Thyroid gland (tissue), 4 donors: ENCODE measurements at regions not wholly inside any gene's neighbourhood (a gene's known extent, or its start where the extent isn't known, plus 50 kb on each side); places are given as distances from the start of the nearest gene placed in this dataset.

Experiments
- DNase-seq, 2 donors: peaks; one replicate each; pipeline ENCODE4 v3.0.0-alpha.2; 2019
- H3K27ac ChIP-seq, 3 donors: fragments of 200-600 bp; sonication (generic); 1 replicate in 2 of 3; 2 replicates in 1 of 3; pipeline ENCODE4 v1.5.1; 2016 to 2019; ENCODE audit warnings: mild to moderate bottlenecking in 1 of 3, moderate library complexity in 1 of 3
- H3K27me3 ChIP-seq: fragments of 200-600 bp; sonication (generic); one replicate; pipeline ENCODE4 v1.5.1; 2019
- H3K36me3 ChIP-seq, 2 donors: fragments of 200-600 bp; sonication (generic); one replicate each; pipeline ENCODE4 v1.5.1; 2016 to 2019
- H3K4me1 ChIP-seq, 2 donors: fragments of 200-600 bp; sonication (generic); one replicate each; pipeline ENCODE4 v1.5.1; 2017 to 2019
- H3K4me3 ChIP-seq, 3 donors: fragments of 200-600 bp; sonication (generic); replicated peaks in 1 of 3; 1 replicate in 2 of 3; 2 replicates in 1 of 3; pipeline ENCODE4 v1.5.1; 2016; ENCODE audit warnings: mild to moderate bottlenecking in 1 of 3
- H3K9me3 ChIP-seq: fragments of 200-600 bp; sonication (generic); one replicate; pipeline ENCODE4 v1.5.1; 2017
- POLR2A ChIP-seq, 2 donors: fragments of 450-650 bp; IDR thresholded peaks; one replicate each; pipeline ENCODE4 v1.6.1; 2017; ENCODE audit warnings: antibody characterized with exemption in 2 of 2, mild to moderate bottlenecking in 2 of 2, moderate library complexity in 1 of 2
- WGBS, 2 donors: methylation state at CpG; one replicate each; pipeline ENCODE4 v1.1.5; 2017; 5-methylcytosine and 5-hydroxymethylcytosine counted together
- intact Hi-C: fragments of 100-400 bp; cut with DNase I; formaldehyde crosslinking; loops from one replicate; pipeline ENCODE4 v1.15.1; 2023
- TF ChIP-seq, protein P1 (sequence below), 6 experiments: fragments of 200-600 bp in 3 of 6; fragments of 450-650 bp in 3 of 6; sonication (generic) in 3 of 6; IDR thresholded peaks; one replicate each; pipeline ENCODE4 v1.5.1; 2016 to 2019; ENCODE audit warnings: antibody characterized with exemption in 6 of 6, mild to moderate bottlenecking in 2 of 6, inconsistent platforms in 1 of 6, moderate library complexity in 1 of 6

DNA sequence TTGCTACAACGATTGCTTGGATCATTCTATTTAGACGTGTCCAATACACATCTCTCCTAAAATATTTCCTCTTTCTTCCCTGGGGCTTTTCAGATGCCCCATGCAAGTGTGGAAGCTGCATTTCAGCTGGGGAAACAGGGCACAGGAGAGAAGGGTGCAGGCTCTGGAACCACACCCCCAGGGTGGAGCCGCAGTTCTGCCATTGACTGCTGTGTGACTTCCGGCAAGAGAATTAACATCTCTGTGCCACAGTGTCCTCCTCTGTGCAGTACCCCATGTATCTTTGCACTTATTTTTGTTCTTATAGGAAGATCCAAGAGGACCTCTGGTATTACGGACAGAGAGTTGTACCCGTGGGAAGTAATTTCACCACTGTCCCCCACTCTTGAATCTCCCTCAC is 405.3 kb upstream of the EEF2KMT start:
- Histone ChIP-seq H3K27me3 (no peaks in the 10 kb centered on the region), H3K27ac (no peak overlapping the region), H3K4me1 (peaks cover 0 to 6% of the 10 kb centered on the region in 2 donors), H3K36me3 (no peaks in the 10 kb centered on the region), H3K9me3 (no peaks in the 10 kb centered on the region), H3K4me3 (no peak overlapping the region)
- WGBS, 2 donors = 83 to 86% methylated on average over 6 of the region's 6 CpGs
- intact Hi-C loops = loop anchor here (10.0 kb wide), 1 partner anchor 102 kb away; no protein-coding TSS in a partner anchor
- no peak for TF ChIP-seq POLR2A (IDR thresholded peaks at IDR 0.05)
- TF ChIP-seq, protein P1, sequence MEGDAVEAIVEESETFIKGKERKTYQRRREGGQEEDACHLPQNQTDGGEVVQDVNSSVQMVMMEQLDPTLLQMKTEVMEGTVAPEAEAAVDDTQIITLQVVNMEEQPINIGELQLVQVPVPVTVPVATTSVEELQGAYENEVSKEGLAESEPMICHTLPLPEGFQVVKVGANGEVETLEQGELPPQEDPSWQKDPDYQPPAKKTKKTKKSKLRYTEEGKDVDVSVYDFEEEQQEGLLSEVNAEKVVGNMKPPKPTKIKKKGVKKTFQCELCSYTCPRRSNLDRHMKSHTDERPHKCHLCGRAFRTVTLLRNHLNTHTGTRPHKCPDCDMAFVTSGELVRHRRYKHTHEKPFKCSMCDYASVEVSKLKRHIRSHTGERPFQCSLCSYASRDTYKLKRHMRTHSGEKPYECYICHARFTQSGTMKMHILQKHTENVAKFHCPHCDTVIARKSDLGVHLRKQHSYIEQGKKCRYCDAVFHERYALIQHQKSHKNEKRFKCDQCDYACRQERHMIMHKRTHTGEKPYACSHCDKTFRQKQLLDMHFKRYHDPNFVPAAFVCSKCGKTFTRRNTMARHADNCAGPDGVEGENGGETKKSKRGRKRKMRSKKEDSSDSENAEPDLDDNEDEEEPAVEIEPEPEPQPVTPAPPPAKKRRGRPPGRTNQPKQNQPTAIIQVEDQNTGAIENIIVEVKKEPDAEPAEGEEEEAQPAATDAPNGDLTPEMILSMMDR (IDR thresholded peaks at IDR 0.05) = no peak
- no peak for DNase-seq

DNA sequence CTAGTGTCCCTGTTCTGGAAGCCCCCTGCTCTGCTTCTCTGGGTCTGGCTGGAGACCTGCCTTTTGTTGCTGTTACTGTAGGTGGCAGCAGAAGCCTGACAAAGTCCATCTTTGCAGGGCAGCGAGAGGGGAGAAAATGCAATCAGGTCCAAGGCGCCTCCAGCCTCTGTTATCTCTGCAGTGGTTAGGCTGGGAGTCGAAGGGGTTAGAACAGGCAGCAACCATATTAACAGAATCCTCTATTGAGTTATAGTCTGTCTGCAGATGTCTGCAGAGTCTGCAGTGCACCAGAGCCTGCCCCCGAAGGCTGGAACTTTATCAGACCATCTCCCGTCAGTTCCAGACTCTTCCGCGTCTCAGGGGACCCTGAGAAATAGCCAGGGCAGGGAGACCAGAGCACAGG is 404.9 kb upstream of the EEF2KMT start:
- TF ChIP-seq POLR2A (IDR thresholded peaks at IDR 0.05) = no peak
- TF ChIP-seq, protein P1 (IDR thresholded peaks at IDR 0.05) = peak in 4 of 6 experiments; percentile 25 to 63 (median 52)
- Histone ChIP-seq H3K4me3 (no peak overlapping the region), H3K27ac (no peak overlapping the region), H3K4me1 (peaks cover 0 to 6% of the 10 kb centered on the region in 2 donors), H3K36me3 (no peaks in the 10 kb centered on the region), H3K9me3 (no peaks in the 10 kb centered on the region), H3K27me3 (no peaks in the 10 kb centered on the region)
- intact Hi-C loops = loop anchor here (10.0 kb wide), 1 partner anchor 102 kb away; no protein-coding TSS in a partner anchor
- peak; percentile 32 to 41 for DNase-seq
- WGBS, 2 donors = 4 to 43% methylated on average over 3 to 7 of the region's 7 CpGs

DNA sequence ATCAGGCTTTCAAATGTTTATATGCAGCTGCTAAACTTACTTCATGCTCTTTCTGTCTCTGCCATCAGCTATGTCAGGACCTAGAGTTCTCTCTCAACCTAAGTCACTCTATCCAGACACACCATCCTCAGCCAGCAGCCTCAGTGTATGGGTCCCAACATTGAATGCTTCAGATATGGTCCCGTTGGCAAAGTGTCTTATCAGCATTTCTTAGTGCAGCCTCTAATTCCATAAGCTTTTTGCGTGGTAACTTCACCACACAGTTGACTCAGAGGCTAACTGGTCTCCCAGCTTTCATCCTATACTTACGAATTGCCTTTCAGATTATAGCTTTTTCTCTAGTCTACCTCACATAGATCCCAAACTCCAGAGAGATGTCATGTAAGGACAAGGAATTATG is 402.9 kb upstream of the EEF2KMT start:
- DNase-seq = no peak
- no peak overlapping the region for H3K4me3 ChIP-seq
- no peaks in the 10 kb centered on the region for H3K9me3 ChIP-seq
- WGBS, 2 donors = 70 to 81% methylated on average over 3 of the region's 3 CpGs
- H3K4me1 ChIP-seq = peaks cover 0 to 6% of the 10 kb centered on the region in 2 donors
- H3K27ac ChIP-seq = no peak overlapping the region
- no peaks in the 10 kb centered on the region for H3K27me3 ChIP-seq
- intact Hi-C loops = loop anchor here (10.0 kb wide), 1 partner anchor 104 kb away; no protein-coding TSS in a partner anchor
- no peaks in the 10 kb centered on the region for H3K36me3 ChIP-seq
- TF ChIP-seq, protein P1 (IDR thresholded peaks at IDR 0.05) = no peak
- TF ChIP-seq POLR2A (IDR thresholded peaks at IDR 0.05) = no peak

DNA sequence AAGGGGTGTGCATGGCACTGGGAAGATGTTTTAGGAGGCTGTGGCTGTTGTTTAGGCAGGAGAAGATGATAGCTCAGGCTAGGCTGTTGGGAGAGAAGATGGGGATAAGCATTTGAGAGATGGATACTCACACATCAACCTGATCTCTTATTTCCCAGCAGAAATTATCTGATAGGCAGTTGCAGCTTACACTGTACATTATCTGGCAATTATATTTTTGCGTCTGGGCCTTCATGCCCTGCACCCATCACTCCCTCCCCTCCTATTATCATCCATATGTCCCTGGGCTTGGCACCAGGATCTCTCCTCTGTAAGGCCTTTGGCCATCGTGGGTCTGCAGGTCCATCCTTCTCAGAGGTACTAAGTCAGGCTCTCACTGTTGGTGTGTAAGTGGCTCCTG is 401.0 kb upstream of the EEF2KMT start:
- no peak for TF ChIP-seq POLR2A (IDR thresholded peaks at IDR 0.05)
- TF ChIP-seq, protein P1 (IDR thresholded peaks at IDR 0.05) = no peak
- H3K36me3 ChIP-seq = no peaks in the 10 kb centered on the region
- intact Hi-C loops = no loop called here
- no peaks in the 10 kb centered on the region for H3K9me3 ChIP-seq
- no peak for DNase-seq
- H3K27me3 ChIP-seq = no peaks in the 10 kb centered on the region
- no peak overlapping the region for H3K27ac ChIP-seq
- no peaks in the 10 kb centered on the region for H3K4me1 ChIP-seq
- H3K4me3 ChIP-seq = no peak overlapping the region
- WGBS, 2 donors = 86 to 92% methylated on average over 2 of the region's 2 CpGs

DNA sequence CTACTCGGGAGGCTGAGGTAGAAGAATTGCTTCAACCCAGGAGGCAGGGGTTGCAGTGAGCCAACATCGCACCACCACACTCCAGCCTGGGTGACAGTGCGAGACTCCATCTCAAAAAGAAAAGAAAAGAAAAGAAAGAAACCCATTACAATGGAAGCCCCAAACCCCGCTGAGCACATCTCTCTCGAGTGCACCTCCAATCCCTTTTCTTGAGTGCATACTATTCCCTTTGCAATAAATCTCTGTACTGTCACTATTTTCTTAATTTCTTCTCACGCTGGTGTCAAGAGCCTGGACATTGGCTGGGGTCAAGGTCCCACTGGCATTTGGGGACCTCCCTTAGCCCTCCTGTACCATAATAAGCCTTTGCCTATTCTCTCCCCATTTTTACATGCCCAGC is 398.4 kb upstream of the EEF2KMT start:
- intact Hi-C loops = no loop called here

More for the DNA sequence above, 398.4 kb upstream of the EEF2KMT start:
- no peak for DNase-seq
- Histone ChIP-seq H3K36me3 (no peaks in the 10 kb centered on the region), H3K27me3 (no peaks in the 10 kb centered on the region), H3K4me3 (no peak overlapping the region), H3K27ac (no peak overlapping the region), H3K4me1 (no peaks in the 10 kb centered on the region), H3K9me3 (no peaks in the 10 kb centered on the region)
- WGBS, 2 donors = 91 to 92% methylated on average over 6 of the region's 6 CpGs
- TF ChIP-seq POLR2A (IDR thresholded peaks at IDR 0.05) = no peak
- TF ChIP-seq, protein P1 (IDR thresholded peaks at IDR 0.05) = no peak
